Stimulated activated memory B cell treated with anti-CD40 and anti-IgM and Interleukin-4, amounts not matched to agents 10 μg/mL and 1 μg/mL and 100 μg/mL, for 72 hours (primary cell): ENCODE measurements at regions not wholly inside any gene's neighbourhood (a gene's known extent, or its start where the extent isn't known, plus 50 kb on each side); places are given as distances from the start of the nearest gene placed in this dataset.

ENCODE experiments used
- ATAC-seq: fragments of 150-1000 bp; cut with Tn5 transposase; 2 replicates; pipeline ENCODE4 v1.10.0; 2021
- H3K27ac Mint-ChIP-seq: one replicate; pipeline ENCODE4 v1.8.0; 2022; ENCODE audit warnings: mild to moderate bottlenecking, mixed read lengths
- H3K27me3 Mint-ChIP-seq: one replicate; pipeline ENCODE4 v1.8.0; 2022; ENCODE audit warnings: mixed read lengths
- H3K36me3 Mint-ChIP-seq: one replicate; pipeline ENCODE4 v1.8.0; 2022; ENCODE audit warnings: mixed read lengths
- H3K4me1 Mint-ChIP-seq: one replicate; pipeline ENCODE4 v1.8.0; 2022; ENCODE audit warnings: mixed read lengths
- H3K4me3 Mint-ChIP-seq: one replicate; pipeline ENCODE4 v1.8.0; 2022; ENCODE audit warnings: mild to moderate bottlenecking, moderate library complexity, mixed read lengths
- H3K9me3 Mint-ChIP-seq: one replicate; pipeline ENCODE4 v1.8.0; 2022; ENCODE audit warnings: mixed read lengths

GRCh38 chr6:115832786-115833185, 227.9 kb downstream of the FRK start:
- Mint-ChIP-seq H3K27me3 (peaks cover 8% of the 10 kb centered on the region), H3K36me3 (no peaks in the 10 kb centered on the region)

DNA sequence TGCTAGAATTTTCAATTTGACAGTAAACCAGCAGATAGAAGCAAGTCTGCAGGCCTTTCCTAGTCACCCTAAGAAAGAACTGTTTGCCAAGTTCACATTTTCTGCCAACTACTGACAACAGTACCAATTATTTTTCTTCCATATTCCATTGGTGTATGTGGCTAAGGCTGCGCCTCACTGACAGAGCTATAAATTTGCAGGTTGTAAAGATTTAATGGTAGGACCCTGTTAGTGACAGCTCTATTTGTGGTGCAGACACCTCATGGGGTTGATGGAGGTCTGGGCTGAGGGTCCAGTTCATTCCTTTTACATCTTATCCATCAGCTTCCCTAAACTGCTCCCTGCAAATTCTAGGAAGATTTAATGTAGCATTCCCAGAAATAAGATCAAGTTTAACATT, 228.5 kb downstream of the FRK start:
- Mint-ChIP-seq H3K27me3 (peaks cover 8% of the 10 kb centered on the region), H3K9me3 (peaks cover 3% of the 10 kb centered on the region), H3K27ac (no peak overlapping the region), H3K4me3 (no peak overlapping the region), H3K36me3 (no peaks in the 10 kb centered on the region), H3K4me1 (no peaks in the 10 kb centered on the region)
- ATAC-seq = no peak

More at GRCh38 chr6:115832786-115833185, 227.9 kb downstream of the FRK start:
- no peak for ATAC-seq
- Mint-ChIP-seq H3K4me1 (no peaks in the 10 kb centered on the region), H3K4me3 (no peak overlapping the region), H3K27ac (no peak overlapping the region), H3K9me3 (peaks cover 3% of the 10 kb centered on the region)

GRCh38 chr6:115830895-115831294, 229.8 kb downstream of the FRK start:
- Mint-ChIP-seq H3K27ac (no peak overlapping the region), H3K4me3 (no peak overlapping the region), H3K4me1 (no peaks in the 10 kb centered on the region), H3K27me3 (peaks cover 8% of the 10 kb centered on the region), H3K36me3 (no peaks in the 10 kb centered on the region), H3K9me3 (no peaks in the 10 kb centered on the region)
- no peak for ATAC-seq

- Mint-ChIP-seq H3K36me3 (no peaks in the 10 kb centered on the region), H3K4me3 (no peak overlapping the region), H3K4me1 (no peaks in the 10 kb centered on the region), H3K27me3 (no peaks in the 10 kb centered on the region), H3K9me3 (peaks cover 11% of the 10 kb centered on the region), H3K27ac (no peak overlapping the region)
- ATAC-seq = no peak
Measured at GRCh38 chr6:115821798-115822197, 238.9 kb downstream of the FRK start.

GRCh38 chr6:115819506-115819905, 241.2 kb downstream of the FRK start:
- no peaks in the 10 kb centered on the region for H3K27me3 Mint-ChIP-seq
- H3K36me3 Mint-ChIP-seq = no peaks in the 10 kb centered on the region
- no peak for ATAC-seq
- H3K4me3 Mint-ChIP-seq = no peak overlapping the region
- no peaks in the 10 kb centered on the region for H3K4me1 Mint-ChIP-seq
- H3K9me3 Mint-ChIP-seq = peaks cover 8% of the 10 kb centered on the region
- no peak overlapping the region for H3K27ac Mint-ChIP-seq

DNA sequence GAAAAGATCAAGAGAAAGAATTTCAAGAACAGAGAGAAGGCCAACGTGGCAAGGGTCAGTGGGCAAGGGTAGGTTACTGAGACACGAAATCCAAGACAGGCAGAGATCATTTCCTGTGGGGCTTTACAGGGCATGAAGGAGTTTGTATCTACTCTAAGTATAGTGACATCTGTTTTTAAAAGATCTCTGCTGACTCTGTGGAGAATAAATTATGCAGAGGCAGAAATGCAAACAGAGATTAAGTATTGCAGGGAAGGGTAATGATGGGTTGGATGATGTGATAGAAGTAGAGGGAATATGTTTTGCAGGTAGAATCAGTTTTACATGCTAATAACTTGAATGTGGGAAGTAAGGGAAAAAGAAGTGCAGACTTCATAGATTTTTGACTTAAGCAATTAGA, 243.5 kb downstream of the FRK start:
- H3K27me3 Mint-ChIP-seq = no peaks in the 10 kb centered on the region
- H3K4me1 Mint-ChIP-seq = no peaks in the 10 kb centered on the region
- H3K9me3 Mint-ChIP-seq = peaks cover 8% of the 10 kb centered on the region
- ATAC-seq = no peak
- no peak overlapping the region for H3K4me3 Mint-ChIP-seq
- H3K27ac Mint-ChIP-seq = no peak overlapping the region
- no peaks in the 10 kb centered on the region for H3K36me3 Mint-ChIP-seq

GRCh38 chr6:115814907-115815306, 245.8 kb downstream of the FRK start:
- Mint-ChIP-seq H3K27ac (no peak overlapping the region), H3K4me1 (no peaks in the 10 kb centered on the region), H3K9me3 (peaks cover 8% of the 10 kb centered on the region), H3K36me3 (no peaks in the 10 kb centered on the region), H3K27me3 (no peaks in the 10 kb centered on the region), H3K4me3 (no peak overlapping the region)
- no peak for ATAC-seq

DNA sequence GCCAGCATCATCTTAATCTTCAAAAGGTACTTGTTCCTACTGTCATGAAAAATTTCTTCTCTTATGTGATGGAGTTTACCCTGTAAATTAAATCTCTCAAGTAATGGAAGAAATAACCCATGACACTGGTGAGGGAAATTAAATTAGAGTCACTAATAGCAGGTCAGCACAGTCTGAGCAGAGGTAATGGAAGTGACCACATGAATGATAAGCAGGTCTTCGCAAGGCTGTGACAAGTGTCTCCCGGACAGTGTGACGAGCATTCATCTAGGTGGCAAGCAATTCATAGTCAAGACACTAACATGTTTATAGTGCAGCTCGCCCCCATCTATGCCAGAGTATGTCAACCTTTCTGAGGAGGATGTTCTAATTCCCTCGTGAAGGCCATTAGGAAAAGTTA, 249.2 kb downstream of the FRK start:
- no peak for ATAC-seq
- Mint-ChIP-seq H3K4me1 (no peaks in the 10 kb centered on the region), H3K27ac (no peak overlapping the region), H3K36me3 (no peaks in the 10 kb centered on the region), H3K4me3 (no peak overlapping the region), H3K27me3 (no peaks in the 10 kb centered on the region), H3K9me3 (no peaks in the 10 kb centered on the region)

GRCh38 chr6:115798229-115798628, 262.5 kb downstream of the FRK start:
- no peaks in the 10 kb centered on the region for H3K9me3 Mint-ChIP-seq
- H3K27ac Mint-ChIP-seq = no peak overlapping the region
- no peaks in the 10 kb centered on the region for H3K4me1 Mint-ChIP-seq
- no peaks in the 10 kb centered on the region for H3K27me3 Mint-ChIP-seq
- ATAC-seq = no peak
- H3K36me3 Mint-ChIP-seq = no peaks in the 10 kb centered on the region
- no peak overlapping the region for H3K4me3 Mint-ChIP-seq

DNA sequence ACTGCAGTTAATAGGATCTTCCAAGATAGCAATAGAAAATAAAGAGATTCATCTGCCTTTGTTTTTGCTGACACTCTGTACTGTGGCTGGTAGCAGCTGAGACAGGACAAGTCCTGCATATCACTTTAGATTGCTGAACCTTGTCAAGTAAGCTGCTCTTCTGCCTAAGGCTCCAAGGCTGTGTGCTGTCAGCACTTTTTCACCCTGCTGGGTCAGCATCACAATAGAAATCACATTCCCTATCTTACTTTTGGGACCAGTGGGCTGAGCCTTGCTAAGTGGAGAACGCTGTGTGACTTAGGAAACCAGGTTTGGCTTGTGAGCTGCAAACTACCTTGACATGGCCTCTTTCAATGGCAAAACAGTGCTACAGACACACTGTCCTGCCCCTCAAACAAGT, 263.9 kb downstream of the FRK start:
- H3K27me3 Mint-ChIP-seq = no peaks in the 10 kb centered on the region
- H3K36me3 Mint-ChIP-seq = no peaks in the 10 kb centered on the region
- H3K9me3 Mint-ChIP-seq = no peaks in the 10 kb centered on the region
- H3K4me1 Mint-ChIP-seq = no peaks in the 10 kb centered on the region
- peak; percentile 26 for ATAC-seq
- H3K4me3 Mint-ChIP-seq = no peak overlapping the region
- H3K27ac Mint-ChIP-seq = no peak overlapping the region

DNA sequence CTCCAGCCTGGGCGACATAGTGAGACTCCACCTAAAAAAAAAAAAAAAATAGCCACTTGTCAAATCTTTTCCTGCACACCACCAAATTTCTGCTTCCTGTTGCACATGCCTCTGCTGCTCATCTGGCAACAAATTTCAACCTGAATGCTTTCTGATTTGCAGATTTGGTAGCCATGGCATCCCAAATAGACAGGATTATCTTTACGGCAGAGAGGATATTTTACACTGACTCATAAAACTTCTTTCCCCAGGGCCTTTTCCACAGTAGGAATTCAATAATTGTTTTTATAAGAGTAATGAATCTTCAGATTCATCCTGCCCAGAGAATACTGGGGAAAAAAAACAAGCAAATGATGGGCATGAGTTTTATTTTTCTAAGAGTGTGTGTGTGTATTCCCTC, 264.6 kb downstream of the FRK start:
- Mint-ChIP-seq H3K4me1 (no peaks in the 10 kb centered on the region), H3K9me3 (no peaks in the 10 kb centered on the region), H3K27ac (no peak overlapping the region), H3K27me3 (no peaks in the 10 kb centered on the region), H3K36me3 (no peaks in the 10 kb centered on the region), H3K4me3 (no peak overlapping the region)
- ATAC-seq = no peak

- Mint-ChIP-seq H3K4me3 (no peak overlapping the region), H3K9me3 (no peaks in the 10 kb centered on the region), H3K36me3 (no peaks in the 10 kb centered on the region), H3K27me3 (no peaks in the 10 kb centered on the region), H3K27ac (no peak overlapping the region), H3K4me1 (no peaks in the 10 kb centered on the region)
- ATAC-seq = no peak
Measured at GRCh38 chr6:115783402-115784061, 277.2 kb downstream of the FRK start.

DNA sequence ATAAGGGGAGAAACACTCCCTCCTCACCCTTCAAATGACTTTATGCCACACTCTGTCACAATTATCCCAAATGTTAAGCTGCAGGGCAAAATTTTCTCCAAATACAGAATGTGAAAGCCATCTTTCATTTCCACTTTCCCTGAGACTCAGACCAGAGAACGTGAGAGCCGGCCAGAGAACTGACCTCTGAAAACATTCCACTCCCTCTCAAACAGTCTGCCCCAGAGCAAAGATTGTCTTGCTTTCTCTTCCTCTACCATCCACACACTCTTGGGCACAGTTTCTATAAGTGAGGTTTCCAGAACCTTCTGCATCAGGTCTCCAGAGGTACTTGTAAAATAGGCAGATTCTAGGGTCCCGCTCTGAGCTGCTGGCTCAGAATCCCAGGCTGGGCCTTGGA, 278.1 kb downstream of the FRK start:
- H3K4me3 Mint-ChIP-seq = no peak overlapping the region
- H3K27me3 Mint-ChIP-seq = no peaks in the 10 kb centered on the region
- no peaks in the 10 kb centered on the region for H3K9me3 Mint-ChIP-seq

DNA sequence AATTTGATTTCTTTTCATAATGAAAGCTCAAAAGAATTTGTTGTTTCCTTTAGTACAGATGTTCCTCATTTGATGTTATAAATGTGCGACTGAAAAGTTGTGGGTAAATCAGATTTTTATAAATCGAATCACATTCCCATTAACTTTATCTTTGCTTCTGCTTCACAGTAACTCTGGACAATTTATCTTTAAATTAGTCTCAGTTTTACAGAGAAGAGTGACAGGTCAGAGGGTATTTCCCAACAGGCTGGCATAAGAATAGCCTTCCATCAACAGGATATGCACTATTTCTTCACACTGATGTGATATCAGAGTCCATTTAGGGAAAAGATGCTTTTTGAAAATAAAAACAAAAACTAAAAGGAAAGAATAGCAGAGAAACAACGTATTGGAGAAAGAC, 286.9 kb downstream of the FRK start:
- Mint-ChIP-seq H3K9me3 (no peaks in the 10 kb centered on the region), H3K4me3 (no peak overlapping the region), H3K27me3 (no peaks in the 10 kb centered on the region), H3K36me3 (no peaks in the 10 kb centered on the region), H3K4me1 (no peaks in the 10 kb centered on the region), H3K27ac (no peak overlapping the region)
- ATAC-seq = no peak

More for the DNA sequence above, 278.1 kb downstream of the FRK start:
- H3K36me3 Mint-ChIP-seq = no peaks in the 10 kb centered on the region
- H3K27ac Mint-ChIP-seq = no peak overlapping the region
- H3K4me1 Mint-ChIP-seq = no peaks in the 10 kb centered on the region
- no peak for ATAC-seq

DNA sequence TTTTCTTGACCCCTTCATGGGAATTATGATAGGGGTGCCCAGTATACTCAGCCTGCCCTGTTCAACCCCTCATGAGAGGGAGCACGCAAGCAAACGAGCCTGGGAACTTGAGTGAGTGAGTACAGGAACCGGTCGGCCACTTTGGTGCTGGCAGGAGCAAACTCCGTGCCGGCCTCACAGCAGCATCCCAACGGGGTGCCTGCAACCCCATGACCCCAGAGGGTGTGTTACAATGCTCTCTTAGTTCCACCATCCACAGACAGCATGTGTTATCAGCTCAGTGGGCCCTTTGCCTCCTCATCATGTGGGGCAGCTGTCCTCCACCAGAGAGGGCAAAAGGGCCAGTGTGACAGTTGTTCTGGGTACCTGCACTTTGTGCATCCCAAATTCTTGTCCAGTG, 289.8 kb downstream of the FRK start:
- ATAC-seq = peak; percentile 31
- Mint-ChIP-seq H3K4me1 (no peaks in the 10 kb centered on the region), H3K27ac (no peak overlapping the region), H3K36me3 (no peaks in the 10 kb centered on the region), H3K4me3 (no peak overlapping the region), H3K27me3 (no peaks in the 10 kb centered on the region), H3K9me3 (no peaks in the 10 kb centered on the region)

- Mint-ChIP-seq H3K9me3 (no peaks in the 10 kb centered on the region), H3K4me1 (no peaks in the 10 kb centered on the region), H3K4me3 (no peak overlapping the region), H3K27me3 (no peaks in the 10 kb centered on the region), H3K36me3 (no peaks in the 10 kb centered on the region), H3K27ac (no peak overlapping the region)
- no peak for ATAC-seq
Measured at GRCh38 chr6:115768500-115768899, 292.2 kb downstream of the FRK start.

DNA sequence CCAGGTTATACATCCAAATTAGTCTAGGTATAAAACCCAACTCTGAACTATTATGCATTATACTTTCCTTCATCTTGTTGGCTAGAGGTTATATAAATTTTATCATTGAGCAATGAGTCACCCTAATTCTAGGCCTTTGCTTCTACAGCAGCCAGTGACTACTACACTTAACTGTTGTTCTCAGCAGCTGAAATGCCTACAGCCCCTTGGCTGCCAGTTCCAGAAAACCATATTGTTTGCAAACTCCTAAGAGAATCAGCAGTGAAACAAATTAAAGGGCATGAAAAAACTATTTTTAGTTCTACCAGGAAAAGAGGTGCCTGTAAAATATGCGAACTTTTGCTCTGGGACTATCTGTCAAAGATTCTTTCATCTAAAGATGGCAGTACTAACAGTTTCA, 292.8 kb downstream of the FRK start:
- H3K9me3 Mint-ChIP-seq = peaks cover 2% of the 10 kb centered on the region
- H3K4me1 Mint-ChIP-seq = no peaks in the 10 kb centered on the region
- H3K27ac Mint-ChIP-seq = no peak overlapping the region
- H3K4me3 Mint-ChIP-seq = no peak overlapping the region
- ATAC-seq = no peak
- H3K36me3 Mint-ChIP-seq = no peaks in the 10 kb centered on the region
- no peaks in the 10 kb centered on the region for H3K27me3 Mint-ChIP-seq
